HEK293T (cell line): ENCODE measurements at regions not wholly inside any gene's neighbourhood (a gene's known extent, or its start where the extent isn't known, plus 50 kb on each side); places are given as distances from the start of the nearest gene placed in this dataset.

Experiments used
- CTCF ChIA-PET: fragments of 350-600 bp; formaldehyde crosslinking; extraction: SDS; loops from one replicate; lab custom pipeline; 2021; ENCODE audit warnings: antibody characterized with exemption, inconsistent platforms; lab: Yijun Ruan, JAX
- POLR2A ChIA-PET: fragments of 350-600 bp; formaldehyde crosslinking; extraction: SDS; loops from one replicate; lab custom pipeline; 2020; ENCODE audit warnings: antibody characterized with exemption, inconsistent platforms; lab: Yijun Ruan, JAX
- DNase-seq: peaks from one replicate; pipeline ENCODE4 v3.0.0; 2012; ENCODE audit warnings: mixed read lengths; ENCODE audit errors: extremely low spot score
- ARNT ChIP-seq: fragments of 450-650 bp; IDR thresholded peaks from 2 replicates; pipeline ENCODE4 v1.6.1; 2017; ENCODE audit warnings: mild to moderate bottlenecking
- BHLHE40 ChIP-seq: fragments of 450-650 bp; IDR thresholded peaks from 2 replicates; pipeline ENCODE4 v1.6.1; 2016; ENCODE audit warnings: mild to moderate bottlenecking, moderate library complexity, borderline replicate concordance
- CTBP1 ChIP-seq: fragments of 450-650 bp; IDR thresholded peaks from 2 replicates; pipeline ENCODE4 v1.6.1; 2016; ENCODE audit warnings: borderline replicate concordance
- ELF4 ChIP-seq: fragments of 450-650 bp; IDR thresholded peaks from 2 replicates; pipeline ENCODE4 v1.6.1; 2017; ENCODE audit warnings: antibody characterized with exemption
- FOXA1 ChIP-seq: fragments of 450-650 bp; IDR thresholded peaks from 2 replicates; pipeline ENCODE4 v1.6.1; 2016; ENCODE audit warnings: mild to moderate bottlenecking
- FOXK2 ChIP-seq: fragments of 450-650 bp; IDR thresholded peaks from 2 replicates; pipeline ENCODE4 v1.6.1; 2016; ENCODE audit warnings: mild to moderate bottlenecking
- FOXM1 ChIP-seq: fragments of 450-650 bp; IDR thresholded peaks from 2 replicates; pipeline ENCODE4 v1.6.1; 2017; ENCODE audit warnings: mild to moderate bottlenecking, borderline replicate concordance
- HDGF ChIP-seq: fragments of 450-650 bp; IDR thresholded peaks from 2 replicates; pipeline ENCODE4 v1.6.1; 2017; ENCODE audit warnings: antibody characterized with exemption, borderline replicate concordance
- L3MBTL2 ChIP-seq: fragments of 450-650 bp; conservative IDR thresholded peaks from 2 replicates; pipeline ENCODE4 v1.6.1; 2016; ENCODE audit warnings: mild to moderate bottlenecking
- LEF1 ChIP-seq: fragments of 450-650 bp; IDR thresholded peaks from 2 replicates; pipeline ENCODE4 v1.6.1; 2017; ENCODE audit warnings: mild to moderate bottlenecking, borderline replicate concordance
- NFRKB ChIP-seq: fragments of 450-650 bp; IDR thresholded peaks from 2 replicates; pipeline ENCODE4 v1.6.1; 2016; ENCODE audit warnings: mild to moderate bottlenecking, moderate library complexity
- SP1 ChIP-seq: fragments of 450-650 bp; IDR thresholded peaks from 2 replicates; pipeline ENCODE4 v1.6.1; 2017
- SUZ12 ChIP-seq: fragments of 450-650 bp; IDR thresholded peaks from 2 replicates; pipeline ENCODE4 v1.6.1; 2016; ENCODE audit warnings: mild to moderate bottlenecking
- TARDBP ChIP-seq: fragments of 450-650 bp; IDR thresholded peaks from 2 replicates; pipeline ENCODE4 v1.6.1; 2016
- ZNF384 ChIP-seq: fragments of 450-650 bp; IDR thresholded peaks from 2 replicates; pipeline ENCODE4 v1.6.1; 2016
- TF ChIP-seq, protein P1 (sequence below): fragments of 450-650 bp; IDR thresholded peaks from 2 replicates; pipeline ENCODE4 v1.6.1; 2016

- DNase-seq = no peak
- TF ChIP-seq ARNT = no peak
- no peak for TF ChIP-seq L3MBTL2
- no peak for TF ChIP-seq SUZ12
- no peak for TF ChIP-seq ELF4
- no peak for TF ChIP-seq TARDBP
- TF ChIP-seq, protein P1, sequence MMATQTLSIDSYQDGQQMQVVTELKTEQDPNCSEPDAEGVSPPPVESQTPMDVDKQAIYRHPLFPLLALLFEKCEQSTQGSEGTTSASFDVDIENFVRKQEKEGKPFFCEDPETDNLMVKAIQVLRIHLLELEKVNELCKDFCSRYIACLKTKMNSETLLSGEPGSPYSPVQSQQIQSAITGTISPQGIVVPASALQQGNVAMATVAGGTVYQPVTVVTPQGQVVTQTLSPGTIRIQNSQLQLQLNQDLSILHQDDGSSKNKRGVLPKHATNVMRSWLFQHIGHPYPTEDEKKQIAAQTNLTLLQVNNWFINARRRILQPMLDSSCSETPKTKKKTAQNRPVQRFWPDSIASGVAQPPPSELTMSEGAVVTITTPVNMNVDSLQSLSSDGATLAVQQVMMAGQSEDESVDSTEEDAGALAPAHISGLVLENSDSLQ = no peak
- TF ChIP-seq NFRKB = no peak
- CTCF ChIA-PET = no interaction called here
- POLR2A ChIA-PET = no interaction called here
These were observed 313.8 kb upstream of the NBEA start for GRCh38 chr13:34628209-34628682.

DNA sequence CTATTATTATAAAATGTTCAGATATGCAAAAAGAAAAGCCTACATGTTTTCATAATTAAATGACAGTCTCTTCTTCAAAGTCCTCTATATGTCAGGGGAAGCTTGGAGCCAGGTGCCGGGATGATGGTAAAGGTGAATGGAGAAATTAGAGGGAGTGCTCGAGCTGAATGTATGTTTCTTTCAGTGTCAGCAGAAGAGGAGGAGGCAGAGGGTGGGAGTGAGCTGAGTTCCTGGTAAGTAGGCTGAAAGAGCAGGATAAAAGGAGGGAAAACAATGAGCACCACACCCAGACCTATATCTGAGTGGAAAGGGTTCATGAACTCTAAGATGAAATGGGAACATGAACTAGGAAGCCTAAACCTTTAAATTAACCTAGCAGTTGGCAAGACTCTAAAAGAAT lies 307.6 kb upstream of the NBEA start:
- DNase-seq = no peak
- no peak for TF ChIP-seq SUZ12
- TF ChIP-seq ARNT = no peak
- TF ChIP-seq FOXK2 = no peak
- no peak for TF ChIP-seq ELF4
- TF ChIP-seq NFRKB = no peak
- TF ChIP-seq CTBP1 = no peak
- no peak for TF ChIP-seq SP1
- TF ChIP-seq FOXM1 = no peak
- TF ChIP-seq L3MBTL2 = no peak
- no peak for TF ChIP-seq TARDBP
- TF ChIP-seq, protein P1 = no peak
- TF ChIP-seq FOXA1 = no peak
- CTCF ChIA-PET = no interaction called here
- POLR2A ChIA-PET = no interaction called here

- no peak for TF ChIP-seq ARNT
- TF ChIP-seq SP1 = no peak
- TF ChIP-seq LEF1 = no peak
- TF ChIP-seq L3MBTL2 = no peak
- no peak for TF ChIP-seq BHLHE40
- TF ChIP-seq, protein P1 = no peak
- no peak for TF ChIP-seq FOXA1
- no peak for TF ChIP-seq CTBP1
- TF ChIP-seq SUZ12 = no peak
- no peak for TF ChIP-seq FOXM1
These were observed 304.9 kb upstream of the NBEA start for GRCh38 chr13:34637138-34637537.

DNA sequence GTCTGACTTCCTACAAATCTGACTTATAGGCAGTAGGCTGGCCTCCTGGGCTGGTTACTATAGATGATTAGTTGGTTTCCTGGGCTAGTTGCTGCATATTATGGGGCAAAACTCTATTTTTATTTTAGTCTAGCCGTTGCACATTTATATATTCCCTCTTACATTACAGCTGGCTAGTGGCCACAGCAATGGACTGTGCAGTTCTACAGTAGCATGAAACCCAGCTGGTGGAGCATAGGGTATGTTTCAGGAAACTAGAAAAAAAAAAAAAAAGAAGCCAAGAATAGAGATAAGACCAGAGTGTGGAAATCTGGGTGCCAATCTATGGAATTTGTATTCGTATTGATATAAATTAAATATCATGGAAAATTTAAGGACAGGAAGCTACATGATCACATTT lies 304.4 kb upstream of the NBEA start:
- ChIA-PET CTCF (no interaction called here), POLR2A (no interaction called here)
- no peak for DNase-seq
- TF ChIP-seq ZNF384 (no peak), SUZ12 (no peak)

More at GRCh38 chr13:34637138-34637537, 304.9 kb upstream of the NBEA start:
- no peak for DNase-seq
- ChIA-PET CTCF (no interaction called here), POLR2A (no interaction called here)

GRCh38 chr13:34638897-34639296 lies 303.2 kb upstream of the NBEA start:
- no peak for DNase-seq
- no peak for TF ChIP-seq FOXA1
- no peak for TF ChIP-seq SP1
- TF ChIP-seq, protein P1 = no peak
- TF ChIP-seq CTBP1 = no peak
- TF ChIP-seq BHLHE40 = no peak
- no peak for TF ChIP-seq HDGF
- no peak for TF ChIP-seq LEF1
- TF ChIP-seq ARNT = no peak
- no peak for TF ChIP-seq FOXK2
- TF ChIP-seq SUZ12 = no peak
- TF ChIP-seq NFRKB = no peak
- no peak for TF ChIP-seq FOXM1
- TF ChIP-seq ELF4 = no peak
- TF ChIP-seq TARDBP = no peak
- TF ChIP-seq L3MBTL2 = no peak
- no peak for TF ChIP-seq ZNF384
- ChIA-PET CTCF (no interaction called here), POLR2A (no interaction called here)

GRCh38 chr13:34640179-34640992 lies 301.7 kb upstream of the NBEA start:
- DNase-seq = no peak
- TF ChIP-seq L3MBTL2 (no peak), HDGF (no peak), FOXK2 (no peak), SP1 (no peak), BHLHE40 (no peak), NFRKB (no peak)
- TF ChIP-seq, protein P1 = no peak
- POLR2A ChIA-PET = no interaction called here
- CTCF ChIA-PET = no interaction called here
